Panc1 (cell line): ENCODE measurements at regions not wholly inside any gene's neighbourhood (a gene's known extent, or its start where the extent isn't known, plus 50 kb on each side); places are given as distances from the start of the nearest gene placed in this dataset.

Experiments
- CTCF ChIP-seq: fragments of 450-650 bp; IDR thresholded peaks from 2 replicates; pipeline ENCODE4 v1.5.1; 2017; ENCODE audit warnings: mild to moderate bottlenecking
- POLR2AphosphoS5 ChIP-seq: IDR thresholded peaks from 2 replicates; pipeline ENCODE4 v1.6.1; 2012; ENCODE audit warnings: mild to moderate bottlenecking, low read depth, low read length, moderate library complexity
- REST ChIP-seq, 2 experiments: IDR thresholded peaks; 2 replicates each; pipeline ENCODE4 v1.6.1; 2011 to 2012; ENCODE audit warnings: low read depth in 2 of 2, control low read depth in 1 of 2, low read length in 1 of 2, mild to moderate bottlenecking in 1 of 2, moderate library complexity in 1 of 2; ENCODE audit not compliant: insufficient read depth in 1 of 2
- SIN3A ChIP-seq: IDR thresholded peaks from 2 replicates; pipeline ENCODE4 v1.6.1; 2012; ENCODE audit warnings: low read depth, mild to moderate bottlenecking, low read length, moderate library complexity, borderline replicate concordance; ENCODE audit not compliant: insufficient read depth

- TF ChIP-seq REST (IDR thresholded peaks at IDR 0.05; ENCODE audit: insufficient read depth in 1 of 2, low read depth in 2 of 2, low read length in 1 of 2) (no peak), CTCF (no peak), POLR2AphosphoS5 (no peak), SIN3A (no peak)
Observed at GRCh38 chr13:59570204-59570603, 593.5 kb downstream of the DIAPH3 start.
